ENCODE measurements at regions not wholly inside any gene's neighbourhood (a gene's known extent, or its start where the extent isn't known, plus 50 kb on each side); places are given as distances from the start of the nearest gene placed in this dataset.
"Not testable (repeated sequence)": the region's sequence is repeated elsewhere in the genome, so short reads cannot be mapped to it uniquely, and the experiment has no call there.

- no peak for DNase-seq
Measured at GRCh38 chr13:90443268-90443667, 904.2 kb upstream of the MIR17HG start.

DNA sequence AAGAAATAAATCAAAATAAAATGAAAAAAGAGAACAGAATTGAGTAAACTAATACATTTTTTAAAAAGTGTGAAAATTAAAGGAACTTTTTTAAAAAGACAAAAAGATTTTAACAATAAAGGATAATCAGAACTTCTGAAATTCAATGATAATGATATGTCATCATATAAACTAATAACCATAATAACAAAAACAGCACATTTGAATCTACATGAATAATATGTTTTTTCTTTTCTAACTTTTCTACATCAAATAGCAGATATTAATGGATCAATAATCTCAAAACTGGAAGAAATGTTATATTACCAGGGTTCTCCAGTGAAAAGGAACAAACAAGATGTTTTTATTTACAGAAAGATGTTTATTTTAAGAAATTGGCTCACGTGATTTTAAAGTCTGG is 903.3 kb upstream of the MIR17HG start:
- DNase-seq, result no peak

GRCh38 chr13:90445179-90445578 is 902.3 kb upstream of the MIR17HG start:
- DNase-seq, result no peak

DNA sequence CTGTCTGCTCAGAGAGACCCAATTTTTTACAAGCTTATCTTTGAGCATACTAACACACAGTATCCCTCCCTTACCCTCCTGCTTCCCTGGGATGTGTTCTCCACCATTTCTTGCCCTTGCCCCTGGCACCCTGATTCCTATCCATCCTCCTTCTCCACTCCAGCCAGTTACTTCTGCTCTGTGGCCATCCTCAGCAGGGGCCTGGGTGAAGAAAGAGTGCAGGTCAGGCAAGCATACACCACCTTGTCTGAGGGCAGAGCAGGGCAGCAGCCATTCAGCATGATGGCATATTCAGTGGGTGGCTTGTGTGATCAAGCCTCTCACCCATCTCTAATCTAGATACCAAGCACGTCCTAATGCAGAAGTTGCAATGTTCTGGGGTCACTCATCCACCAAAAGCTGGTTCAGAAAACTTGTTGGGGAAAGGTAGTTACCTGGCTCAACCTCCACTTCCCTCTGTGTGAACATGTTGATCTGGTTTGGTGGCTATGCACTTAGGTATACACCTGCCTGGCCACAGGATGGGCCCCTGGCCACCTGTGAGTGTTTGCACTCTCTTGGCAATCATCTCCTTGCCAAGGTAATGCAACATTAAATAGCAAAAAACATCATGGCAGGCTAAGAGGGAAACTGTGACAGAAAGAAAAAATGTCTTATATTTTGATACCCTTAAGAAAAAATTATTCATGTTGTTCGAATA is 900.3 kb upstream of the MIR17HG start:
- DNase-seq, result no peak

- DNase-seq, result no peak
Measured at GRCh38 chr13:90447734-90448101, 899.8 kb upstream of the MIR17HG start.

- DNase-seq, result no peak
Measured at GRCh38 chr13:90448466-90449037, 898.9 kb upstream of the MIR17HG start.

GRCh38 chr13:90453342-90453741 is 894.1 kb upstream of the MIR17HG start:
- no peak for DNase-seq

GRCh38 chr13:90454002-90454636 is 893.4 kb upstream of the MIR17HG start:
- no peak for DNase-seq

GRCh38 chr13:90455067-90455466 is 892.4 kb upstream of the MIR17HG start:
- no peak for DNase-seq

DNA sequence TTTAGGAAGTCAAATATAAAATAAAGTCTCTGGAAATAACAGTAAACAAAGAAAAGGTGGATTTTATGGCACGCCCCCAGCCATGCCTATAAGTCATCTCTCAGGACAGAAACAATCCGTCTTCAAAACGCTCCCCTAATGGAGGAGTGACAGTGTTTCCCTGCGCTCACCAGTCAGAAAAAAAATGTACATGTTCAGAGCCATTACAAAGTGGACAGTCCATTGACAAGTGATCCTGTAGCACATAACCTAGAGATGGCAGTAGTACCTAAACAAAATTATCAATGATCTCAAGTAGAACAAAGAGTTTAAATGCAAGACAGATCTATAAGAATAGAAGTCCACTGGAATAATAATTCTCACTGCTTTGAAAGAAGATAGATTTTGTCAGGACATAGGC is 891.7 kb upstream of the MIR17HG start:
- DNase-seq, result no peak

- DNase-seq, result no peak
Measured at GRCh38 chr13:90461398-90461797, 886.1 kb upstream of the MIR17HG start.

DNA sequence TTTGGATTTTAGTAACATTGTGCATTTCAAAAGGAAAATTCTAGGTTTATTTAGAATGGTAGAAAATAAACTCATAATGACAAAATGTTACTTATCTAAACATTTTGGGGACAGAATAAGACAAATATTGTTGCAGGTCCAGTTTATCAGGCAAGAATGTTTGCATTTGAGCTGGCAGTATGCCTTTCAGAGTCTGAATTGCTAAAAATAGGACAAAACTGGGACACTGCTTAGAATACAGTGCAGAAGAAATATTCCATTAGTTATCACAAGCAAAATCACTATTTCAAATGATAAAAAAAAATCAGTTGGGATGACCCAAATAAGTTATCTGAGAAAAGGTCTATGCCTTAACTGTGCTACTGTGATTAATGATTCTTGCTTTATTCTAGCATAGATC is 870.3 kb upstream of the MIR17HG start:
- no peak for DNase-seq

GRCh38 chr13:90483906-90484305 is 863.6 kb upstream of the MIR17HG start:
- DNase-seq, result no peak

GRCh38 chr13:90485436-90485835 is 862.1 kb upstream of the MIR17HG start:
- no peak for DNase-seq

DNA sequence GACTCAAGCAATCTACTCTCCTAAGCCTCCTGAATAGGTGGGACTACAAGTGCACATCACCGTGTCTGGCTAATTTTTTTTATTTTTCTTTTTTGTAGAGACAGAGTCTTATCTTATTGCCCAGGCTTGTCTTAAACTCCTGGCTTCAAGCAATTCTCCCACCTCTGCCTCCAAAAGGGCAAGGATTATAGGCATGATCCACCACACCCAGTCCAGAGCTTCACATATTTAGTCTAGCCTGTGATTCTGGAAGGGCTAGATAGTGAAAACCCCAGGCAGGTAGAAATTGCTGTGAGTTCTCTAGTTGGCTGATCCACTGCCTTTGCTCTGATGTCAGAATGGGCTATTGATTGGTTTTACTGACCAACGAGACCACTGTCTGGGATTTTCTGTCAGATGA is 854.6 kb upstream of the MIR17HG start:
- no peak for DNase-seq

DNA sequence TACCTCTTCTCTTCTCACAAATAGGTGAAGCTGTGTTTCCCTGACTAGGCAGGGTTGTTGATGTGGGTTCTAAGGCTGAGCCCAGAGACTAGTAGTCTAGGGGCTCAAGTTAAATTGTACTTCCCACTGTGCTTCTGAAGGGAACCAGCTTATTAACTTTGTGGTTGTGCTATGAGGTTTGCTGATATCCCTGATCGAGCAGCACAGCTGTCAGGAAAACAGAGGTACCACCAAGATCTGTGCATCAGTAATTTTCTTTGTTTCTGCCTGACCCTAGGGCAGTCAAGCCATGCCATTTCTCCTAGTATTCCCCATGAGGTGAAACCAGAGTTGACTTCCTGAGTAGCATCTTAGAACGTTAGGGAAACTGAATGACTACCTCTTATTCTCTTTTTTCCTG is 853.8 kb upstream of the MIR17HG start:
- no peak for DNase-seq

- DNase-seq, result not testable (repeated sequence)
Measured at GRCh38 chr13:90494849-90495248, 852.6 kb upstream of the MIR17HG start.

DNA sequence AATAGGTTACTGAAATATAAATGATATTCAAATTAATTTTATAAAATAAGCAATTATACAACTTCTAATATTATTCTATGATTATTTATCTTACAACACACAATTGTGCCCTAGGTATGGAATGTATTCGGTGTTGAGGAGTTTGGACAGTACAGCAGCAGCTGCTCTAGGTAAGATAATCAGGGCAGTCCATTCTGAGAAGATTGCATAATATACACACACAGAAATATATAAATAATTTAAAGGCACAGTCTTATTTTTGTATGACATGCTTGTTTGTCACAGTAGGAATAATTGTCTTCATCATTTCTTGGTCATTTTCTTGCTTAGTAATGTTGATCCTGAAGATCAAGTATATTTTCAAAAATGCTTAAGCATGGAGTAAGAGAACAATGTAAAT is 849.4 kb upstream of the MIR17HG start:
- DNase-seq, result no peak

DNA sequence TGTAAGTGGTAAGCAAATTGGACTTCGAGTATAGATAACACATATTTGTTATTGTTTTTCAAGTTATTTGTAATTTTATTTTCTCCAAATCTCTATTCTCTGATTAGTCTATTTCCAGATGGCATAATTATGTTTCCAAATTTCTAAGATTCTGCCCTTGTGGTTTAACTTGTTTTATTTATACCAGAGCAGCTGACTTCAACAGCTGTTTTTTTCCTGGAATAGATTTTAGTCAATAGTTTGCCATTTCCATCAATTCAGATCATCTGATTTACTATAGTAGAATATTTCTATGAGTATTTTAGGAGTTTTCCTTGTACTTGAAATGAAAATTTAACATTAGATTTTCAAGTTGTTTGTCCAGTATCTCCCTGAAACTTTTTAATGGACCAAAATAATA is 848.7 kb upstream of the MIR17HG start:
- no peak for DNase-seq

GRCh38 chr13:90500569-90500968 is 846.9 kb upstream of the MIR17HG start:
- DNase-seq, result no peak

- no peak for DNase-seq
Measured at GRCh38 chr13:90502153-90502552, 845.3 kb upstream of the MIR17HG start.

DNA sequence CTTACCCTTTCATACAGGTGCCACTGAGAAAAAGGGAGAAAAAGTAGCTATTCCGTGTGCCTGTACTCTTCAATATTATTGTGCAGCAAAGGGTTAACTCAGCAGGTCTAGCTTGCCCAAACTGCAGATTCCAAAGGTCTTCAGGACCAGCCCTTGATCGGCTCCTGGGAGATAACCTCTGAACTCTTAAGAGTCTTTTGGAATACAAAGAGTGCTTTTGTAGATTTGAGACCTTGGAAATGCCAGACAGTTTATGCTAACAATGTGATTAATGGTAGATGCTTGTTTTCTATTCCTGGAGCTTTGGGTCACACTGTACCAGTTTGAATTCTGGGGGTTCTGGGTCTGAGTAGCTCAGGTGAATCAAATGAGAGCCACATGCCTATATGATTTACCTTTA is 844.7 kb upstream of the MIR17HG start:
- no peak for DNase-seq

DNA sequence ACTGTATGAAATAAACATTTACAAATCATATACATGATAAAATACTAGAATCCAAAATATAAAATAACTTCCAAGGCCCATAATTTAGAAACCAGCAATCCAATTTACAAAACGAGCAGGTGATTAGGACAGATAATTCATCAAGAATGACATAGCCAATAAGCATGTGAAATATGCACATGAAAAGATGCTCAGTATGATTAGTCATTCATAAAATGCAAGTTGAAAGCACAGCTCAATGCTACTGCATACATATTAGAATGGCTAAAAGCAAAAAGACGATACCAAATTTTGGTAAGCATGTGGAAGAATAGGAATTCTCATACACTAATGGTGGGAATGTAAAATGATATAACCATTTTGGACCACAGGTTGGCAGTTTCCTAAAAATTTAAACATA is 837.2 kb upstream of the MIR17HG start:
- no peak for DNase-seq

- no peak for DNase-seq
Measured at GRCh38 chr13:90511903-90512302, 835.6 kb upstream of the MIR17HG start.

DNA sequence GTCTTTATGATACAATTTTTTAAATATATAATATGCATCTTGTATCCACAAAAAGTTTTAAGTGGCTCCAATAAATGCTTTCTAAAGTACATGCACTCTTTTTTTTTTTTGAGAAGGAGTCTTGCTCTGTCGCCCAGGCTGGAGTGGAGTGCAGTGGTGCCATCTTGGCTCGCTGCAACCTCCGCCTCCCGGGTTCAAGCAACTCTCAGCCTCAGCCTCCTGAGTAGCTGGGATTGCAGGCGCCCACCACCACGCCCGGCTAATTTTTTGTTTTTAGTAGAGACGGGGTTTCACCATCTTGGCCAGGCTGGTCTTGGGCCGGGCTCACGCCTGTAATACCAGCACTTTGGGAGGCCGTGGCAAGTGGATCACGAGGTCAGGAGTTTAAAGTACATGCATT is 832.8 kb upstream of the MIR17HG start:
- not testable (repeated sequence) for DNase-seq

Measured in activated T-cell treated with anti-CD3 and anti-CD28 coated beads, Interleukin-2, amount 50 U/mL, for 48 hours (primary cell).